ENCODE measurements at regions not wholly inside any gene's neighbourhood (a gene's known extent, or its start where the extent isn't known, plus 50 kb on each side); places are given as distances from the start of the nearest gene placed in this dataset.

GRCh38 chr2:78967294-78967693 is 58.2 kb upstream of the REG3G start:
- TF ChIP-seq CTCF (conservative IDR thresholded peaks at IDR 0.05), result no peak
- no peak overlapping the region for H3K27ac Mint-ChIP-seq (ENCODE audit: unreplicated experiment)
- no peaks in the 10 kb centered on the region for H3K9me3 Mint-ChIP-seq
- no peak for DNase-seq (ENCODE audit: low read depth, low spot score)
- H3K27me3 Mint-ChIP-seq (ENCODE audit: low read depth), result no peaks in the 10 kb centered on the region
- H3K36me3 Mint-ChIP-seq (ENCODE audit: low read depth), result no peaks in the 10 kb centered on the region
- no peaks in the 10 kb centered on the region for H3K4me1 Mint-ChIP-seq
- no peak overlapping the region for H3K4me3 Mint-ChIP-seq

- Mint-ChIP-seq H3K4me3 (no peak overlapping the region), H3K27me3 (ENCODE audit: low read depth) (no peaks in the 10 kb centered on the region), H3K36me3 (ENCODE audit: low read depth) (no peaks in the 10 kb centered on the region), H3K27ac (ENCODE audit: unreplicated experiment) (no peak overlapping the region), H3K9me3 (peaks cover 5% of the 10 kb centered on the region), H3K4me1 (peaks cover 7% of the 10 kb centered on the region)
- TF ChIP-seq CTCF (conservative IDR thresholded peaks at IDR 0.05), result no peak
- DNase-seq (ENCODE audit: low read depth, low spot score), result no peak
Observed at GRCh38 chr2:78973630-78974029, 51.9 kb upstream of the REG3G start.

All from neural crest cell (in vitro differentiated cells).